BJ (cell line): ENCODE measurements at regions not wholly inside any gene's neighbourhood (a gene's known extent, or its start where the extent isn't known, plus 50 kb on each side); places are given as distances from the start of the nearest gene placed in this dataset.

ENCODE experiments used
- CTCF ChIA-PET: fragments of 350-600 bp; formaldehyde crosslinking; extraction: SDS; loops from one replicate; lab custom pipeline; 2021; ENCODE audit warnings: antibody characterized with exemption, inconsistent platforms; lab: Yijun Ruan, JAX
- POLR2A ChIA-PET: fragments of 300-600 bp; sonication (Branson Sonifier 250); formaldehyde crosslinking; extraction: SDS; loops from one replicate; lab custom pipeline; 2021; ENCODE audit warnings: antibody characterized with exemption; lab: Charles Lee
- DNase-seq: peaks from one replicate; pipeline ENCODE4 v3.0.0-alpha.2; 2011; ENCODE audit warnings: low read depth
- H3K27me3 ChIP-seq: 2 replicates; pipeline ENCODE4 v1.6.0; 2011; ENCODE audit warnings: low read length; ENCODE audit not compliant: control insufficient read depth, insufficient read depth
- H3K36me3 ChIP-seq: 2 replicates; pipeline ENCODE4 v1.5.1; 2011; ENCODE audit warnings: low read length; ENCODE audit not compliant: control insufficient read depth, insufficient read depth
- H3K4me3 ChIP-seq: 2 replicates; pipeline ENCODE4 v1.5.1; 2011; ENCODE audit warnings: low read depth, mild to moderate bottlenecking, control low read depth, low read length
- CTCF ChIP-seq: IDR thresholded peaks from 2 replicates; pipeline ENCODE4 v1.5.1; 2011; ENCODE audit warnings: low read depth, mild to moderate bottlenecking, control low read depth, inconsistent platforms, low read length, moderate library complexity; ENCODE audit not compliant: insufficient read depth

GRCh38 chr20:12610871-12611270 lies 397.9 kb upstream of the SPTLC3 start:
- CTCF ChIA-PET: no interaction called here
- POLR2A ChIA-PET: no interaction called here

DNA sequence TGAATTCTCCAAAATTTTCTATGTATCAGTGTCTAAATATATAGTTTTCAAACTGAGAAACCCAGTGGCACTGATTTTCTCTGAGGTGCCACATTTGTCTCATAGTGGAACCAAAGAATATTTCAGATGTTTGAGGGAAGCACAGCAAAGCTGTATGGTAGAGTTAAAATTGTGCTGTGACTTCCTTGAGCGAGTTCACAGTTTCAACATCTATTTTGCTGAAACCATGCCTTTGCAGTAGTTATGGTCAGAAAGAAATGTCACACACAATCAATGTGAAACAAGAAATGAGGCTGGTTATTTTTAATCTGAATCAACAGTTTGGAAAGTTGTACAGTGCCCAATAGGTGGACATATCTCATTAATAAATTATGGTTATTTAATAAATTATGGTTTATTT lies 394.0 kb upstream of the SPTLC3 start:
- no peak for TF ChIP-seq CTCF
- ChIA-PET CTCF (no interaction called here), POLR2A (no interaction called here)
- H3K36me3 ChIP-seq: no peaks in the 10 kb centered on the region
- no peak overlapping the region for H3K4me3 ChIP-seq
- H3K27me3 ChIP-seq: no peaks in the 10 kb centered on the region
- no peak for DNase-seq

More at GRCh38 chr20:12610871-12611270, 397.9 kb upstream of the SPTLC3 start:
- no peaks in the 10 kb centered on the region for H3K36me3 ChIP-seq
- no peaks in the 10 kb centered on the region for H3K27me3 ChIP-seq
- no peak overlapping the region for H3K4me3 ChIP-seq
- DNase-seq: no peak
- TF ChIP-seq CTCF: no peak

GRCh38 chr20:12617076-12617475 lies 391.7 kb upstream of the SPTLC3 start:
- DNase-seq: no peak
- ChIA-PET CTCF (no interaction called here), POLR2A (no interaction called here)
- Histone ChIP-seq H3K27me3 (no peaks in the 10 kb centered on the region), H3K4me3 (no peak overlapping the region), H3K36me3 (no peaks in the 10 kb centered on the region)
- TF ChIP-seq CTCF: no peak

DNA sequence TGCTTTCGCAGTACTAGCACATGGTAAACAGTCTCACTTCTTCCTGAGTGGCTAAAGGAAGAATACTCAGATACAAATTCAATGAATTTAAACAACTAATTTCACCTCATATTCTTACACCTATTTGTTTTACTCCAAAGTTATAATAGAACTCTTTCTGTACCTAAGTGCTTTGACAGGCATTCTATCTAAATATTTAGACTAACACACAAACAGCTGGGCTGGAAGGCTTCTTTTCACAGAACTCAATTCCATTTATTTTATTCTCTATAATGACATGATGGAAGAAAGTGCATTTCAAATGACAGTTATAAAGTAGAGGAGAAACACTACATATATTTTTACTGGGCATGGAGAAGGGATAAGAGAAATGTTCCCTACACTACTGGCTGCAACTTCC lies 384.9 kb upstream of the SPTLC3 start:
- Histone ChIP-seq H3K4me3 (no peak overlapping the region), H3K27me3 (no peaks in the 10 kb centered on the region), H3K36me3 (no peaks in the 10 kb centered on the region)
- CTCF ChIA-PET: no interaction called here
- TF ChIP-seq CTCF: no peak
- DNase-seq: no peak
- POLR2A ChIA-PET: no interaction called here

DNA sequence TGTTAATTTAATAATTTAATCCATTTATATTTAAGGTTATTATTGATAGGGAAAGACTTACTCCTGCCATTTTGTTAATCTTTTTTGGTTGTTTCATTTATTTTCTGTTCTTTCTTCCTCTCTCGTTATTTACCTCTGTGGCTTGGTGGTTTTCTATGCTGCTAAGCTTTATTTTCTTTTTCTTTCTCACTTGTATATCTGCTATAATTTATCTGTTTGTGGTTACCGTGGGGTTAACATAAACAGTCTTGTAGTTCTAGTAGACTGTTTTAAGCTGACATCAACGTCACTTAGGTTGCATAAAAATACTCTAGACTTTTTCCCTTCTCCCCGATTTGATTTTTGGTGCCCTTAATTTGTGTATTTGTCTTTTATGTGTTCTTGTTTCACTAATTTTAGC lies 381.3 kb upstream of the SPTLC3 start:
- no peak for DNase-seq
- Histone ChIP-seq H3K36me3 (no peaks in the 10 kb centered on the region), H3K4me3 (no peak overlapping the region), H3K27me3 (no peaks in the 10 kb centered on the region)
- ChIA-PET POLR2A (no interaction called here), CTCF (no interaction called here)
- TF ChIP-seq CTCF: no peak
